Body of pancreas (tissue), 4 donors: ENCODE measurements at regions not wholly inside any gene's neighbourhood (a gene's known extent, or its start where the extent isn't known, plus 50 kb on each side); places are given as distances from the start of the nearest gene placed in this dataset.

Experiments
- CTCF ChIP-seq, 7 experiments: fragments of 450-650 bp in 4 of 7; fragments of 200-600 bp in 3 of 7; sonication (generic) in 3 of 7; IDR thresholded peaks; one replicate each; pipeline ENCODE4 v1.5.1; 2016 to 2019; ENCODE audit warnings: antibody characterized with exemption in 7 of 7
- POLR2A ChIP-seq, 3 donors: fragments of 450-650 bp; IDR thresholded peaks; one replicate each; pipeline ENCODE4 v1.6.1; 2016; ENCODE audit warnings: antibody characterized with exemption in 3 of 3, mild to moderate bottlenecking in 2 of 3

GRCh38 chr21:18146820-18147219, 97.8 kb upstream of the CHODL start:
- TF ChIP-seq CTCF (IDR thresholded peaks at IDR 0.05) (no peak), POLR2A (IDR thresholded peaks at IDR 0.05) (no peak)
